GM12801 (cell line): ENCODE measurements at regions not wholly inside any gene's neighbourhood (a gene's known extent, or its start where the extent isn't known, plus 50 kb on each side); places are given as distances from the start of the nearest gene placed in this dataset.

ENCODE experiments used
- TF ChIP-seq, protein P1 (sequence below): IDR thresholded peaks from one replicate; pipeline ENCODE4 v1.5.1; 2011; ENCODE audit warnings: control low read depth; ENCODE audit not compliant: insufficient read length; ENCODE audit errors: extremely low read depth

DNA sequence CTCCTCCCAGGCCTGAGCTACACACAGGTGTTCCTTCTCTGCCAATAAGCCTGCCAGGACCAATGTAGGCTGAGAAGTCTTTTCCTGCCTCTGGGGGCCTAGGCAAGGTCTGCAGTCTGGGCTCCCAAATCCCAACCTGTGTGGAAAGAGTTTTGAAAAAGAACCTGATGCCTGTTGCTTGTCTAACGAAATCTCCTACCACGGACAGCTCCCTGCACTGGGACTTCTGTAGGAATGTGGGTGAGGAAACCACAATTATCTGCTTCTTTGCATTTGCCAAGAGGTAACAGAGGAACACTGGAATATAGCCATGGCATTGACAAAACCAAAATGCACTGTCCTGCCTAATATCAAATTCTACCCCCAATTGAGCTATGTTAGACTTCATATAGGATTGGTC is 877.0 kb upstream of the TMEM132C start:
- TF ChIP-seq, protein P1, sequence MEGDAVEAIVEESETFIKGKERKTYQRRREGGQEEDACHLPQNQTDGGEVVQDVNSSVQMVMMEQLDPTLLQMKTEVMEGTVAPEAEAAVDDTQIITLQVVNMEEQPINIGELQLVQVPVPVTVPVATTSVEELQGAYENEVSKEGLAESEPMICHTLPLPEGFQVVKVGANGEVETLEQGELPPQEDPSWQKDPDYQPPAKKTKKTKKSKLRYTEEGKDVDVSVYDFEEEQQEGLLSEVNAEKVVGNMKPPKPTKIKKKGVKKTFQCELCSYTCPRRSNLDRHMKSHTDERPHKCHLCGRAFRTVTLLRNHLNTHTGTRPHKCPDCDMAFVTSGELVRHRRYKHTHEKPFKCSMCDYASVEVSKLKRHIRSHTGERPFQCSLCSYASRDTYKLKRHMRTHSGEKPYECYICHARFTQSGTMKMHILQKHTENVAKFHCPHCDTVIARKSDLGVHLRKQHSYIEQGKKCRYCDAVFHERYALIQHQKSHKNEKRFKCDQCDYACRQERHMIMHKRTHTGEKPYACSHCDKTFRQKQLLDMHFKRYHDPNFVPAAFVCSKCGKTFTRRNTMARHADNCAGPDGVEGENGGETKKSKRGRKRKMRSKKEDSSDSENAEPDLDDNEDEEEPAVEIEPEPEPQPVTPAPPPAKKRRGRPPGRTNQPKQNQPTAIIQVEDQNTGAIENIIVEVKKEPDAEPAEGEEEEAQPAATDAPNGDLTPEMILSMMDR, result no peak

DNA sequence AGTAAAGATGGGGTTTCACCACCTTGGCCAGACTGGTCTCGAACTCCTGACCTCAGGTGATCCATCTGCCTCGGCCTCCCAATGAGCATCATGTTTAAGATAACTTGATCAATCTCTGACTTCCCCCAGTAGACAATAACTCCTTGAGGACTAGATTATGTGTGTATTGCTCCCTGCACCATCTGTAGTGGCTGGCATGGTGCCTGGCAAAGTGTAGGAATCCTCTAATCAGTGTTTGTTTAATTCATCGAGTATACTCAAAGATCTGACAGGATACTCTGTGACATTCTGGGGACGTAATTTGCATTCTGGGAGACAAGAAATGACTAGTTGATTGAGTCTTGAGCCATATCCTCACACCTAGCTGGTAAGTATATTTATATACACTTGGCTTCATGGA is 873.5 kb upstream of the TMEM132C start:
- TF ChIP-seq, protein P1, result no peak

GRCh38 chr12:127393896-127394295 is 873.1 kb upstream of the TMEM132C start:
- TF ChIP-seq, protein P1, result no peak

- TF ChIP-seq, protein P1, result no peak
These were observed 870.2 kb upstream of the TMEM132C start for GRCh38 chr12:127396734-127397133.

DNA sequence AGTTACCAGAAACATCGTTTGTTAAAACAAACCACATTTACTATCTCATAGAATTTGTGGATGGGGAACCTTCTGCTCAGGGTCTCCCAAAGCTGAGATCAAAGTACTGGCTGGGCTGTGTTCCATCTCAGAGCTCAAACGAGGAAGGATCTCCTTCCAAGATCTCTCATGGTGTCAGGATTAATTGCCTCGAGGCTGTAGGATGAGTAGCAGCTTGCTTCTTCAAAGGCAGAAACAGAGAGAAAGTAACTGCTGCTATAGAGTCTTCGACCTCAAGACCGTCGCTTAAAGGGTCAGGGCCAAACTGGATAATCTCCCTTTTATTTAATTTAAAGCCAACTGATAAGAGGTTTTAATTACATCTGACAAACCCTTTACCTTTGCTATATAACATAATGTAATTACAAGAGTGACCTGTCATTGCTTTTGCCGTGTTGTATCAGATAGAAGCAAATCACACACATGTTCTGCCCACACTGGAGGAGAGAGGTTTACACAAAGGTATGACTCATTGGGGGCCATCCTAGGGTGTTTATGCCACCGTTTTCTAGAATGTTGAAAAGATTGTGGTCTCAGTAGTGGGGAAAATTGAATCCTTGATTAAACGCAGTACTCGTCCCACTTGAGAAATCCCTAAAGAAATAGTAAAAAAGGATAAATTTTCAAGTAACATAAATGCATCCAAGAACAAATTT is 868.8 kb upstream of the TMEM132C start:
- TF ChIP-seq, protein P1, result no peak

GRCh38 chr12:127399451-127399850 is 867.5 kb upstream of the TMEM132C start:
- TF ChIP-seq, protein P1, result no peak

DNA sequence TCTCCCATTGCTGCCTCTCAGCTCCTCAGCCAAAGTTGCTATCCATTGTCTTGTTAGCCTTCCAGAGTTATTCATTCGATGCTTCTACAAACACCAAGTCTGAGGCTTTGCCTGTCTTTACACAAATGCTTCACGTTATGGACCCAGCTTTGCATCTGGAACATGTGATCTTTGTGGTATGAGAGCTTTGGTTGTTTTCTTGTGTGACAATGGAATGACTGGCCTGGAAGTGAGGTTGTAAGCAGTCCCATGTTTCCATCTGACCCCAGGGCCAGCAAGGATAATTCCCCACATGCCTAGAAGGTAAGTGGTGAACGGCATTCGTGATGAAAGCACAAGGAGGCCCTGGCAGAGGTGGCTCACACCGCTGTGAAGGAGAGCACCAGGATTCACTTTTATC is 866.7 kb upstream of the TMEM132C start:
- TF ChIP-seq, protein P1, result no peak
